ENCODE measurements at regions not wholly inside any gene's neighbourhood (a gene's known extent, or its start where the extent isn't known, plus 50 kb on each side); places are given as distances from the start of the nearest gene placed in this dataset.

GRCh38 chr7:33824911-33825459, 80.4 kb upstream of the BMPER start:
- whole genome bisulfite sequencing, 3 donors = 40 to 51% (median 43%) methylated on average over 4 of the region's 4 CpGs
- Histone ChIP-seq H3K4me3 (no peak overlapping the region), H3K27ac (no peak overlapping the region), H3K9me3 (no peaks in the 10 kb centered on the region), H3K36me3 (no peaks in the 10 kb centered on the region), H3K27me3 (no peaks in the 10 kb centered on the region), H3K4me1 (ENCODE audit: insufficient read depth) (no peaks in the 10 kb centered on the region)
- no peak for TF ChIP-seq POLR2A (IDR thresholded peaks at IDR 0.05)
- TF ChIP-seq EP300 (IDR thresholded peaks at IDR 0.05) = no peak
- TF ChIP-seq CTCF (IDR thresholded peaks at IDR 0.05) = no peak
- DNase-seq = no peak
- intact Hi-C loops (cut with DNase I) = no loop called here

GRCh38 chr7:33825644-33826043, 79.7 kb upstream of the BMPER start:
- H3K4me1 ChIP-seq (ENCODE audit: insufficient read depth) = no peaks in the 10 kb centered on the region
- no peak overlapping the region for H3K4me3 ChIP-seq
- no peaks in the 10 kb centered on the region for H3K9me3 ChIP-seq
- no peak overlapping the region for H3K27ac ChIP-seq
- intact Hi-C loops (cut with DNase I) = no loop called here
- no peaks in the 10 kb centered on the region for H3K36me3 ChIP-seq
- DNase-seq = no peak
- TF ChIP-seq CTCF (IDR thresholded peaks at IDR 0.05) (no peak), POLR2A (IDR thresholded peaks at IDR 0.05) (no peak), EP300 (IDR thresholded peaks at IDR 0.05) (no peak)
- WGBS, 3 donors = 64 to 71% (median 69%) methylated on average over 1 of the region's 1 CpG
- H3K27me3 ChIP-seq = no peaks in the 10 kb centered on the region

- no peak for DNase-seq
- no peaks in the 10 kb centered on the region for H3K36me3 ChIP-seq
- 44 to 63% (median 60%) methylated on average over 4 of the region's 4 CpGs for WGBS, 3 donors
- H3K4me1 ChIP-seq (ENCODE audit: insufficient read depth) = no peaks in the 10 kb centered on the region
- H3K27me3 ChIP-seq = no peaks in the 10 kb centered on the region
- H3K9me3 ChIP-seq = no peaks in the 10 kb centered on the region
- TF ChIP-seq POLR2A (IDR thresholded peaks at IDR 0.05) (no peak), EP300 (IDR thresholded peaks at IDR 0.05) (no peak), CTCF (IDR thresholded peaks at IDR 0.05) (no peak)
- H3K4me3 ChIP-seq = no peak overlapping the region
- H3K27ac ChIP-seq = no peak overlapping the region
- intact Hi-C loops (cut with DNase I) = no loop called here
Observed at GRCh38 chr7:33829536-33829935, 75.8 kb upstream of the BMPER start.

- WGBS, 3 donors = 73 to 81% (median 80%) methylated on average over 10 of the region's 10 CpGs
- no peaks in the 10 kb centered on the region for H3K27me3 ChIP-seq
- H3K36me3 ChIP-seq = no peaks in the 10 kb centered on the region
- no peak for TF ChIP-seq CTCF (IDR thresholded peaks at IDR 0.05)
- TF ChIP-seq EP300 (IDR thresholded peaks at IDR 0.05) = no peak
- no peak for TF ChIP-seq POLR2A (IDR thresholded peaks at IDR 0.05)
- no peaks in the 10 kb centered on the region for H3K9me3 ChIP-seq
- H3K4me3 ChIP-seq = no peak overlapping the region
- intact Hi-C loops (cut with DNase I) = no loop called here
- DNase-seq = peak in 2 of 5 donors; percentile 26 to 48
- no peaks in the 10 kb centered on the region for H3K4me1 ChIP-seq (ENCODE audit: insufficient read depth)
- H3K27ac ChIP-seq = no peak overlapping the region
Observed at GRCh38 chr7:33831389-33832141, 73.8 kb upstream of the BMPER start.
